Stomach (tissue), 8 donors: ENCODE measurements at regions not wholly inside any gene's neighbourhood (a gene's known extent, or its start where the extent isn't known, plus 50 kb on each side); places are given as distances from the start of the nearest gene placed in this dataset.

Experiments
- DNase-seq, 2 donors: peaks; one replicate each; pipeline versions ENCODE4 v3.0.0 to v3.0.0-alpha.2; 2013 to 2019
- H3K27ac ChIP-seq, 5 donors: fragments of 200-600 bp in 4 of 5; sonication (generic) in 4 of 5; one replicate each; pipeline ENCODE4 v1.5.1; 2013 to 2019; ENCODE audit warnings: mild to moderate bottlenecking in 1 of 5, moderate library complexity in 1 of 5
- H3K27me3 ChIP-seq, 3 donors: fragments of 200-600 bp; sonication (generic); one replicate each; pipeline ENCODE4 v1.5.1; 2017 to 2019; ENCODE audit warnings: mixed run types in 1 of 3
- H3K36me3 ChIP-seq, 4 donors: fragments of 200-600 bp; sonication (generic); 1 replicate in 3 of 4; 2 replicates in 1 of 4; pipeline ENCODE4 v1.5.1; 2016 to 2019
- H3K4me1 ChIP-seq, 4 donors: fragments of 200-600 bp; sonication (generic); one replicate each; pipeline ENCODE4 v1.5.1; 2016 to 2019
- H3K4me3 ChIP-seq, 4 donors: fragments of 200-600 bp; sonication (generic) in 3 of 4; one replicate each; pipeline ENCODE4 v1.5.1; 2016 to 2019; ENCODE audit warnings: mild to moderate bottlenecking in 1 of 4
- H3K9me3 ChIP-seq, 4 donors: fragments of 200-600 bp; sonication (generic); one replicate each; pipeline ENCODE4 v1.5.1; 2016 to 2019
- CTCF ChIP-seq, 7 experiments: fragments of 450-650 bp in 4 of 7; fragments of 200-600 bp in 3 of 7; sonication (generic) in 3 of 7; IDR thresholded peaks; one replicate each; pipeline ENCODE4 v1.5.1; 2016 to 2019; ENCODE audit warnings: antibody characterized with exemption in 7 of 7, control low read depth in 2 of 7, mild to moderate bottlenecking in 1 of 7
- EP300 ChIP-seq: sonication (generic); formaldehyde crosslinking; IDR thresholded peaks from one replicate; pipeline ENCODE4 v1.6.1; 2017; ENCODE audit warnings: antibody characterized with exemption
- POLR2A ChIP-seq, 4 donors: fragments of 450-650 bp; IDR thresholded peaks; one replicate each; pipeline ENCODE4 v1.6.1; 2016; ENCODE audit warnings: antibody characterized with exemption in 4 of 4, control low read depth in 2 of 4, mild to moderate bottlenecking in 1 of 4, moderate library complexity in 1 of 4
- POLR2AphosphoS5 ChIP-seq, 3 donors: sonication (generic); formaldehyde crosslinking; IDR thresholded peaks; one replicate each; pipeline ENCODE4 v1.6.1; 2016; ENCODE audit warnings: antibody characterized with exemption in 3 of 3
- WGBS, 5 donors: extraction: QIAGEN DNeasy Blood & Tissue Kit in 3 of 5; methylation state at CpG; one replicate each; pipeline versions ENCODE4 v1.1.5 to v1.1.7; 2013 to 2018; 5-methylcytosine and 5-hydroxymethylcytosine counted together
- intact Hi-C: fragments of 100-400 bp; cut with DNase I; formaldehyde crosslinking; loops from one replicate; pipeline ENCODE4 v1.15.1; 2023; ENCODE audit warnings: low total_unique reads
- donor health status: healthy with polysubstance abuse.
- donor health status: Bipolar disorder and iron deficiency.
- donor health status: healthy.

- DNase-seq, result peak in 1 of 2 donors; percentile 3
- no peak overlapping the region for H3K4me3 ChIP-seq
- H3K9me3 ChIP-seq, result no peaks in the 10 kb centered on the region
- no peaks in the 10 kb centered on the region for H3K27me3 ChIP-seq
- H3K36me3 ChIP-seq, result no peaks in the 10 kb centered on the region
- no peak overlapping the region for H3K27ac ChIP-seq
- WGBS, 5 donors, result 23 to 62% (median 34%) methylated on average over 1 of the region's 1 CpG
- intact Hi-C loops, result no loop called here
- no peak for TF ChIP-seq CTCF (IDR thresholded peaks at IDR 0.05)
- no peak for TF ChIP-seq EP300
- no peak for TF ChIP-seq POLR2AphosphoS5 (IDR thresholded peaks at IDR 0.05)
- no peak for TF ChIP-seq POLR2A (IDR thresholded peaks at IDR 0.05)
- no peaks in the 10 kb centered on the region for H3K4me1 ChIP-seq
Observed at GRCh38 chrX:88526385-88526784, 220.6 kb upstream of the CPXCR1 start.

- Histone ChIP-seq H3K9me3 (no peaks in the 10 kb centered on the region), H3K27ac (no peak overlapping the region), H3K36me3 (no peaks in the 10 kb centered on the region), H3K4me1 (no peaks in the 10 kb centered on the region), H3K4me3 (no peak overlapping the region), H3K27me3 (no peaks in the 10 kb centered on the region)
- TF ChIP-seq CTCF (IDR thresholded peaks at IDR 0.05) (no peak), EP300 (no peak), POLR2A (IDR thresholded peaks at IDR 0.05) (no peak)
- no peak for DNase-seq
- intact Hi-C loops, result no loop called here
- 68 to 93% (median 81%) methylated on average over 3 of the region's 3 CpGs for WGBS, 5 donors
Observed at GRCh38 chrX:88558421-88558820, 188.6 kb upstream of the CPXCR1 start.

- Histone ChIP-seq H3K4me1 (no peaks in the 10 kb centered on the region), H3K36me3 (no peaks in the 10 kb centered on the region), H3K9me3 (peaks cover 0 to 5% (median 2%) of the 10 kb centered on the region in 4 donors), H3K27me3 (no peaks in the 10 kb centered on the region), H3K27ac (no peak overlapping the region), H3K4me3 (no peak overlapping the region)
- no peak for TF ChIP-seq CTCF (IDR thresholded peaks at IDR 0.05)
- TF ChIP-seq POLR2AphosphoS5 (IDR thresholded peaks at IDR 0.05), result no peak
- intact Hi-C loops, result no loop called here
- WGBS, 5 donors, result 5 to 15% (median 8%) methylated on average over 4 of the region's 4 CpGs
- peak in 1 of 2 donors; percentile 32 for DNase-seq
Observed at GRCh38 chrX:88560673-88561330, 186.2 kb upstream of the CPXCR1 start.

GRCh38 chrX:88584283-88584682, 162.7 kb upstream of the CPXCR1 start:
- Histone ChIP-seq H3K27ac (no peak overlapping the region), H3K4me3 (no peak overlapping the region), H3K27me3 (no peaks in the 10 kb centered on the region), H3K9me3 (peaks cover 0 to 16% (median 9%) of the 10 kb centered on the region in 4 donors), H3K4me1 (no peaks in the 10 kb centered on the region), H3K36me3 (no peaks in the 10 kb centered on the region)
- TF ChIP-seq EP300 (no peak), CTCF (IDR thresholded peaks at IDR 0.05) (no peak), POLR2A (IDR thresholded peaks at IDR 0.05) (no peak), POLR2AphosphoS5 (IDR thresholded peaks at IDR 0.05) (no peak)
- intact Hi-C loops, result no loop called here
- DNase-seq, result peak in 1 of 2 donors; percentile 13
- 60 to 81% (median 68%) methylated on average over 3 of the region's 3 CpGs for WGBS, 5 donors
